DMS 273 (cell line): ENCODE measurements at regions not wholly inside any gene's neighbourhood (a gene's known extent, or its start where the extent isn't known, plus 50 kb on each side); places are given as distances from the start of the nearest gene placed in this dataset.

Experiments
- DNase-seq: peaks from one replicate; lab custom pipeline; 2025; ENCODE audit not compliant: unreplicated experiment; lab: John Stamatoyannopoulos, UW

GRCh38 chr7:133470-133869 is 58.9 kb upstream of the FAM20C start:
- DNase-seq = no peak

- no peak for DNase-seq
Observed at GRCh38 chr7:134029-134428, 58.3 kb upstream of the FAM20C start.

- DNase-seq = no peak
Observed at GRCh38 chr7:134561-135256, 57.7 kb upstream of the FAM20C start.

GRCh38 chr7:135257-135653 is 57.1 kb upstream of the FAM20C start:
- no peak for DNase-seq

GRCh38 chr7:135731-136645 is 56.4 kb upstream of the FAM20C start:
- peak; percentile 42 for DNase-seq

GRCh38 chr7:137094-137891 is 55.1 kb upstream of the FAM20C start:
- DNase-seq = peak; percentile 99

GRCh38 chr7:139131-139530 is 53.2 kb upstream of the FAM20C start:
- DNase-seq = peak; percentile 46

GRCh38 chr7:139561-140243 is 52.7 kb upstream of the FAM20C start:
- DNase-seq = no peak

- DNase-seq = no peak
Observed at GRCh38 chr7:140996-141395, 51.4 kb upstream of the FAM20C start.

- DNase-seq = peak; percentile 95
Observed at GRCh38 chr7:142248-142941, 50.0 kb upstream of the FAM20C start.
